ENCODE measurements at regions not wholly inside any gene's neighbourhood (a gene's known extent, or its start where the extent isn't known, plus 50 kb on each side); places are given as distances from the start of the nearest gene placed in this dataset.

GRCh38 chr16:73692861-73693260, 603.8 kb upstream of the PSMD7 start:
- intact Hi-C loops (cut with DNase I): no loop called here
- ATAC-seq: no peak
- no peak for DNase-seq (ENCODE audit: low spot score)

- DNase-seq (ENCODE audit: low spot score): no peak
- intact Hi-C loops (cut with DNase I): no loop called here
- no peak for ATAC-seq
These were observed 612.8 kb upstream of the PSMD7 start for GRCh38 chr16:73683804-73684203.

GRCh38 chr16:73672135-73672534, 624.2 kb upstream of the ZFHX3 start:
- DNase-seq (ENCODE audit: low spot score) (no peak), ATAC-seq (no peak)
- intact Hi-C loops (cut with DNase I): no loop called here

GRCh38 chr16:73670836-73671820, 623.2 kb upstream of the ZFHX3 start:
- intact Hi-C loops (cut with DNase I): no loop called here
- DNase-seq (ENCODE audit: low spot score) (no peak), ATAC-seq (no peak)

GRCh38 chr16:73669535-73670274, 621.8 kb upstream of the ZFHX3 start:
- no peak for ATAC-seq
- no peak for DNase-seq (ENCODE audit: low spot score)
- intact Hi-C loops (cut with DNase I): no loop called here

- no peak for ATAC-seq
- intact Hi-C loops (cut with DNase I): no loop called here
- DNase-seq (ENCODE audit: low spot score): no peak
These were observed 615.8 kb upstream of the ZFHX3 start for GRCh38 chr16:73663720-73664119.

GRCh38 chr16:73636196-73636595, 588.3 kb upstream of the ZFHX3 start:
- no peak for ATAC-seq
- intact Hi-C loops (cut with DNase I): no loop called here

GRCh38 chr16:73629011-73629410, 581.1 kb upstream of the ZFHX3 start:
- DNase-seq (ENCODE audit: low spot score) (no peak), ATAC-seq (no peak)
- intact Hi-C loops (cut with DNase I): no loop called here

More at GRCh38 chr16:73636196-73636595, 588.3 kb upstream of the ZFHX3 start:
- no peak for DNase-seq (ENCODE audit: low spot score)

DNA sequence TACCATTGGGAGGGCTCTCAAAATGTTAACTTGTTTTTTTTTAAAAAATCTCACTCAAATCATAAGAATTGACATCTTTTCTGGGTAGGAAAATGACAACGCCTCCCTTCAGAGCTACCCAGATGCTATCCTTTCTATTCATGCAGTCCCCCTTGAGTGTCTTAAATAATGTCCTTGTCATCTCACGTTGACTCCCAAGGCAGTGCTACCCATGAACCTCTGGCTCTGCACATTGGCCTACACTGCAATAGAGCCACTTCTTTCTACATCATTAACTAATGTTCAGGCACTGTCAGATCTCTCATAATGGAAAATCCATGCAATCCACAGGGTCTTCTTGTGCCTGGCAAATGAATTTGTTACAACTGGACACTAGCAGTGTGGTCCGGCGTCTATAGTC, 569.8 kb upstream of the ZFHX3 start:
- intact Hi-C loops (cut with DNase I): no loop called here
- DNase-seq (ENCODE audit: low spot score): no peak
- no peak for ATAC-seq

- ATAC-seq (no peak), DNase-seq (ENCODE audit: low spot score) (no peak)
- intact Hi-C loops (cut with DNase I): no loop called here
These were observed 568.8 kb upstream of the ZFHX3 start for GRCh38 chr16:73616770-73617169.

- ATAC-seq (no peak), DNase-seq (ENCODE audit: low spot score) (no peak)
- intact Hi-C loops (cut with DNase I): no loop called here
These were observed 568.3 kb upstream of the ZFHX3 start for GRCh38 chr16:73616166-73616753.

GRCh38 chr16:73615071-73615940, 567.4 kb upstream of the ZFHX3 start:
- no peak for ATAC-seq
- no peak for DNase-seq (ENCODE audit: low spot score)
- intact Hi-C loops (cut with DNase I): no loop called here

DNA sequence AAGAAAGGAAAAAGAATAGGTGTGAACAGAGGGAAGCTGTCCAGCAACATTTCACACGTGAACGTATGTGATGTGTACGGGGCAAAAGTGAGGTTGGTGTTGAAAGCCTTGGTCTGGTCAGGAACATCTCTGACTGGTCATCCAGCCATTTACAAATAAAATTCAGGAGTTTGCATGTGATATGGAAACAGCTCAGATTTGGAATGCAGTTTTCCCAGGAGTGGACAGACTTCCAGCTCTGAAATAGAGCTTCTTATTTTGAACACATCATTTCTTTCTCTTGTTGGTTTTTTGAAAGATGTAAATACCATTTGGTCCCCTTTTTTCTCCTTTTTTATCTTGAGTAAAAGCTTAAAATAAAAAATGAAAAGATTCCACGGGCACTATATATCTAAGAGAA, 566.2 kb upstream of the ZFHX3 start:
- ATAC-seq: no peak
- intact Hi-C loops (cut with DNase I): no loop called here

DNA sequence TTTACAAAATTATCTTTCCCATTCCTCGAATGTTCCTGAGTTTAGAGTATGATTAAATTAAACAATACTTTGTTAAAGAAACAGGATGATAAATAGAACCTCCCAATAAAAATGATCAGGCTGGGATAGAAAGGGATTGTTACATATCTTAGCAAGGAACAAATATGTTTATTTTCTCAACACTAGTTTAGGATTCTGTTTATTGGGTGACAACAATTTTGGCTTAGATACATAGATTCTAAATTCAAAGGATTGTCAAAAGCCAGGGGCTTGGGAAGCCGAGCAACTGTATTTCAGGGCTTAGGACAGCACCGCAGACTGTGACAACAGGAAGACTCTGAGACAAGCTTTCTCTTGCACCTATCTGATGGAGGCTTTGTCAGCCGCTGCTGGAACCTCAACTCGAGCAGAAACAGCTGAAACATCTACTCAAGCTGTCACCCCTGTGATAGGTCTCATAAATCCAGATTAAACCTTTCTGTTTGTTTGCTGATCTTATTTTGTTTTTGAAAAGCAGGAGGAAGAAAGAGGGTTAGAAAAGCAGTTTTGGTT, 562.8 kb upstream of the ZFHX3 start:
- DNase-seq (ENCODE audit: low spot score) (no peak), ATAC-seq (no peak)
- intact Hi-C loops (cut with DNase I): no loop called here

More for the DNA sequence above, 566.2 kb upstream of the ZFHX3 start:
- no peak for DNase-seq (ENCODE audit: low spot score)

GRCh38 chr16:73610160-73610559, 562.2 kb upstream of the ZFHX3 start:
- intact Hi-C loops (cut with DNase I): no loop called here
- ATAC-seq: no peak
- no peak for DNase-seq (ENCODE audit: low spot score)

DNA sequence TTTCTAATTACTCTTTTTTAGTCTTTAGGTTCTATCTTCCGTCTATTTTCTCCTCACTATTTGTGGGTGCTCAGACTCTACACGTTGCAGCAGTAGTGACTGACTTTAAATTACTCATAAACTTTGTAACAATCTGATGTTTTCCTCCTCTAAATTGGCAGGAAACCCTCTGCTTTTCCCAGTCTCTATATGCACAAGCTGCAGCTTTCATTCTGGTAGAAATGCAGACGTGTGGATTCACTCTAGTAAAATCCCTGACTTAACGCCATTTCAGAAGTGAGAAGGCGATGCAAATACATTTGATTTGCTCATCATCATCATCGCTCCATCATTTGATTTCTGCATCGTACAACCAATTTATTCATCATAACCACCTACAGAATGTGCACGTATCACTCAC, 561.0 kb upstream of the ZFHX3 start:
- DNase-seq (ENCODE audit: low spot score) (no peak), ATAC-seq (no peak)
- intact Hi-C loops (cut with DNase I): no loop called here

DNA sequence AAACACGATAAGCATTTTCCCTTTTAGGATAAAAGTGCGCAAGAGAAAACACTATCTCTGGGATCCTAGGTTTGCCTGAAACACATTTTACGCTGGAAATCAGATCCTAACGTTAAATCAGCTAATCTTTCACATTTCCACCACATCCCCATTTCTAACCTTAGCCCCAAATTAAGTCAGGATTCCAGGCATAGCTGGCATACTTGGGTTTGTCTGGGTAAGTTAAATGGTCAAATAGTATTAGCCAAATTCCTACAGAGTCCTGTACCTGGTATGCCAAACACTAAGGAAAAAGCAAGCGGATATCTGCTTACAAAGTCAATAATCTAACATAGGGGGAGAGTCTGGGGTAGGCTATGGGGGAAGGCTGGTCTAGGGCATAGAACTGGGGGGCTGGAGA, 557.4 kb upstream of the ZFHX3 start:
- intact Hi-C loops (cut with DNase I): no loop called here
- DNase-seq (ENCODE audit: low spot score) (no peak), ATAC-seq (no peak)

GRCh38 chr16:73601911-73602310, 554.0 kb upstream of the ZFHX3 start:
- intact Hi-C loops (cut with DNase I): no loop called here
- ATAC-seq (no peak), DNase-seq (ENCODE audit: low spot score) (no peak)

- DNase-seq (ENCODE audit: low spot score) (no peak), ATAC-seq (no peak)
- intact Hi-C loops (cut with DNase I): no loop called here
These were observed 551.9 kb upstream of the ZFHX3 start for GRCh38 chr16:73599870-73600269.
